Transverse colon (tissue), 4 donors: ENCODE measurements at regions not wholly inside any gene's neighbourhood (a gene's known extent, or its start where the extent isn't known, plus 50 kb on each side); places are given as distances from the start of the nearest gene placed in this dataset.

Source experiments
- DNase-seq: peaks from one replicate; pipeline ENCODE4 v3.0.0-alpha.2; 2019
- H3K27ac ChIP-seq, 4 donors: fragments of 200-600 bp; sonication (generic); 2 replicates each; pipeline ENCODE4 v1.5.1; 2016 to 2018; ENCODE audit warnings: inconsistent platforms in 4 of 4
- H3K27me3 ChIP-seq: fragments of 200-600 bp; sonication (generic); 2 replicates; pipeline ENCODE4 v1.5.1; 2017; ENCODE audit warnings: inconsistent platforms
- H3K36me3 ChIP-seq, 4 donors: fragments of 200-600 bp; sonication (generic); 2 replicates each; pipeline ENCODE4 v1.5.1; 2017 to 2019; ENCODE audit warnings: inconsistent platforms in 4 of 4
- H3K4me1 ChIP-seq, 4 donors: fragments of 200-600 bp; sonication (generic); 2 replicates each; pipeline ENCODE4 v1.5.1; 2017 to 2020; ENCODE audit warnings: inconsistent platforms in 4 of 4
- H3K4me3 ChIP-seq, 4 donors: fragments of 200-600 bp; sonication (generic); 1 replicate in 1 of 4; 2 replicates in 3 of 4; pipeline versions ENCODE4 v1.5.1 to v1.6.1; 2017 to 2019; ENCODE audit warnings: inconsistent platforms in 4 of 4
- H3K9me3 ChIP-seq, 2 donors: fragments of 200-600 bp; sonication (generic); 2 replicates each; pipeline ENCODE4 v1.5.1; 2017 to 2019; ENCODE audit warnings: inconsistent platforms in 2 of 2
- CTCF ChIP-seq, 5 experiments: fragments of 200-600 bp in 3 of 5; fragments of 450-650 bp in 2 of 5; sonication (generic) in 3 of 5; IDR thresholded peaks; 1 replicate in 2 of 5; 2 replicates in 3 of 5; pipeline ENCODE4 v1.5.1; 2016 to 2017; ENCODE audit warnings: antibody characterized with exemption in 5 of 5, inconsistent platforms in 3 of 5, mild to moderate bottlenecking in 2 of 5, moderate library complexity in 1 of 5
- EP300 ChIP-seq: sonication (generic); formaldehyde crosslinking; IDR thresholded peaks from one replicate; pipeline ENCODE4 v1.6.1; 2017; ENCODE audit warnings: antibody characterized with exemption, low read depth
- POLR2A ChIP-seq: fragments of 450-650 bp; IDR thresholded peaks from one replicate; pipeline ENCODE4 v1.6.1; 2016; ENCODE audit warnings: antibody characterized with exemption, mild to moderate bottlenecking, moderate library complexity
- POLR2AphosphoS5 ChIP-seq, 3 donors: sonication (generic); formaldehyde crosslinking; IDR thresholded peaks; one replicate each; pipeline ENCODE4 v1.6.1; 2016; ENCODE audit warnings: antibody characterized with exemption in 3 of 3
- WGBS, 2 donors: methylation state at CpG; one replicate each; pipeline ENCODE4 v1.1.5; 2018; ENCODE audit warnings: low coverage in 1 of 2; 5-methylcytosine and 5-hydroxymethylcytosine counted together
- in situ Hi-C, 4 donors: fragments of 200-750 bp; cut with MboI; loops; one replicate each; pipeline versions ENCODE4 v1.15.0 to v1.15.1; 2017; ENCODE audit warnings: low sequenced_read_pairs in 3 of 4, low pct_ligation_motif_present in 1 of 4, low pct_unique_long_range_greater_than_20kb in 1 of 4
- intact Hi-C: fragments of 100-400 bp; cut with DNase I; formaldehyde crosslinking; loops from one replicate; pipeline ENCODE4 v1.15.1; 2023; ENCODE audit warnings: low total_unique reads

- intact Hi-C loops (no loop called here), in situ Hi-C loops (no loop called here)
- TF ChIP-seq POLR2A: no peak
- H3K27me3 ChIP-seq: no peaks in the 10 kb centered on the region
- no peak overlapping the region for H3K27ac ChIP-seq
- H3K36me3 ChIP-seq: no peaks in the 10 kb centered on the region
- H3K9me3 ChIP-seq: no peaks in the 10 kb centered on the region
- no peak overlapping the region for H3K4me3 ChIP-seq
- 59 to 69% methylated on average over 3 to 4 of the region's 4 CpGs for WGBS, 2 donors
- no peak for DNase-seq
- peaks cover 0 to 4% (median 0%) of the 10 kb centered on the region in 4 donors for H3K4me1 ChIP-seq
These were observed 144.7 kb upstream of the TMCC3 start for GRCh38 chr12:94795044-94795443.

- WGBS, 2 donors: 83% methylated on average over 9 to 10 of the region's 10 CpGs
- in situ Hi-C loops: no loop called here
- H3K36me3 ChIP-seq: no peaks in the 10 kb centered on the region
- H3K9me3 ChIP-seq: no peaks in the 10 kb centered on the region
- H3K4me1 ChIP-seq: peaks cover 0 to 4% (median 0%) of the 10 kb centered on the region in 4 donors
- DNase-seq: no peak
- no peak for TF ChIP-seq CTCF (IDR thresholded peaks at IDR 0.05)
- TF ChIP-seq POLR2A: no peak
- TF ChIP-seq EP300: no peak
- no peak for TF ChIP-seq POLR2AphosphoS5 (IDR thresholded peaks at IDR 0.05)
- H3K27me3 ChIP-seq: no peaks in the 10 kb centered on the region
- no peak overlapping the region for H3K4me3 ChIP-seq
- intact Hi-C loops: no loop called here
- H3K27ac ChIP-seq: no peak overlapping the region
These were observed 142.8 kb upstream of the TMCC3 start for GRCh38 chr12:94793191-94793595.

GRCh38 chr12:94792693-94793092 is 142.3 kb upstream of the TMCC3 start:
- no peaks in the 10 kb centered on the region for H3K36me3 ChIP-seq
- no peaks in the 10 kb centered on the region for H3K27me3 ChIP-seq
- TF ChIP-seq CTCF (IDR thresholded peaks at IDR 0.05) (no peak), EP300 (no peak), POLR2AphosphoS5 (IDR thresholded peaks at IDR 0.05) (no peak), POLR2A (no peak)
- DNase-seq: no peak
- no peak overlapping the region for H3K4me3 ChIP-seq
- 71 to 94% methylated on average over 4 to 6 of the region's 6 CpGs for WGBS, 2 donors
- no peaks in the 10 kb centered on the region for H3K9me3 ChIP-seq
- intact Hi-C loops (no loop called here), in situ Hi-C loops (no loop called here)
- H3K27ac ChIP-seq: no peak overlapping the region
- peaks cover 0 to 4% (median 0%) of the 10 kb centered on the region in 4 donors for H3K4me1 ChIP-seq

- no peak for TF ChIP-seq CTCF (IDR thresholded peaks at IDR 0.05)
- no peak for TF ChIP-seq POLR2A
- no peak for TF ChIP-seq EP300
- TF ChIP-seq POLR2AphosphoS5 (IDR thresholded peaks at IDR 0.05): no peak
- DNase-seq: no peak
- H3K27me3 ChIP-seq: no peaks in the 10 kb centered on the region
- no peaks in the 10 kb centered on the region for H3K9me3 ChIP-seq
- peaks cover 0 to 4% (median 0%) of the 10 kb centered on the region in 4 donors for H3K4me1 ChIP-seq
- H3K4me3 ChIP-seq: no peak overlapping the region
- intact Hi-C loops: no loop called here
- H3K36me3 ChIP-seq: no peaks in the 10 kb centered on the region
- no peak overlapping the region for H3K27ac ChIP-seq
- 92 to 95% methylated on average over 16 of the region's 16 CpGs for WGBS, 2 donors
- in situ Hi-C loops: no loop called here
These were observed 141.6 kb upstream of the TMCC3 start for GRCh38 chr12:94791933-94792332.

GRCh38 chr12:94790825-94791224 is 140.5 kb upstream of the TMCC3 start:
- WGBS, 2 donors: 46 to 55% methylated on average over 3 of the region's 3 CpGs

More at GRCh38 chr12:94790825-94791224, 140.5 kb upstream of the TMCC3 start:
- in situ Hi-C loops (no loop called here), intact Hi-C loops (no loop called here)
- no peak for DNase-seq
- TF ChIP-seq POLR2A (no peak), EP300 (no peak), POLR2AphosphoS5 (IDR thresholded peaks at IDR 0.05) (no peak), CTCF (IDR thresholded peaks at IDR 0.05) (no peak)
- no peaks in the 10 kb centered on the region for H3K36me3 ChIP-seq
- H3K9me3 ChIP-seq: no peaks in the 10 kb centered on the region
- no peak overlapping the region for H3K27ac ChIP-seq
- no peak overlapping the region for H3K4me3 ChIP-seq
- H3K27me3 ChIP-seq: no peaks in the 10 kb centered on the region
- peaks cover 0 to 4% (median 0%) of the 10 kb centered on the region in 4 donors for H3K4me1 ChIP-seq
